ENCODE measurements at regions not wholly inside any gene's neighbourhood (a gene's known extent, or its start where the extent isn't known, plus 50 kb on each side); places are given as distances from the start of the nearest gene placed in this dataset.

- no peaks in the 10 kb centered on the region for H4K20me1 ChIP-seq (replicated peaks; ENCODE audit: control insufficient read depth, extremely low read depth, insufficient read depth, low read length)
- H3K36me3 ChIP-seq (ENCODE audit: control insufficient read depth in 2 of 2, extremely low read depth in 1 of 2, insufficient read depth in 2 of 2, low read length in 2 of 2): no peaks in the 10 kb centered on the region
- dilution Hi-C loops (cut with MboI; ENCODE audit: extremely low pct_ligation_motif_present, low sequenced_read_pairs) (no loop called here), intact Hi-C loops (cut with micrococcal nuclease) (no loop called here)
- peaks cover 0 to 4% of the 10 kb centered on the region in 2 experiments for H3K27me3 ChIP-seq (ENCODE audit: control insufficient read depth in 2 of 2, insufficient read depth in 2 of 2, low read length in 2 of 2)
- no peaks in the 10 kb centered on the region for H3K9me1 ChIP-seq (replicated peaks; ENCODE audit: control insufficient read depth, extremely low read depth, insufficient read depth, low read length)
- H3K9ac ChIP-seq (replicated peaks; ENCODE audit: extremely low read depth, insufficient read depth, low read length): no peak overlapping the region
- ChIA-PET CTCF (interaction anchor here (1.0 to 2.6 kb wide), 7 partner anchors 10 to 134 kb away, joined by 3 to 9 read pairs (median 3); no protein-coding TSS in a partner anchor), POLR2A (no interaction called here)
- no peak for FAIRE-seq
- H3K27ac ChIP-seq (ENCODE audit: insufficient read depth, low read depth, low read length): no peak overlapping the region
- TF ChIP-seq JUN (IDR thresholded peaks at IDR 0.05; ENCODE audit: borderline replicate concordance, insufficient read depth, insufficient read length, low read depth): no peak
- TF ChIP-seq MYC (IDR thresholded peaks at IDR 0.05; ENCODE audit: low read depth, low read length): no peak
- TF ChIP-seq CTCF (IDR thresholded peaks at IDR 0.05; ENCODE audit: extremely low read depth in 1 of 2, insufficient read depth in 1 of 2, low read depth in 1 of 2, low read length in 2 of 2): no peak
- DNase-seq (ENCODE audit: low read depth, low spot score): no peak
- no peak overlapping the region for H3K4me3 ChIP-seq (replicated peaks in 1 of 3; ENCODE audit: insufficient read depth in 1 of 3, low read depth in 1 of 3, low read length in 3 of 3)
- no peak overlapping the region for H2AFZ ChIP-seq (ENCODE audit: low read depth, low read length)
- H3K4me1 ChIP-seq (ENCODE audit: control insufficient read depth, extremely low read depth, insufficient read depth, low read length): no peaks in the 10 kb centered on the region
- no peaks in the 10 kb centered on the region for H3K79me2 ChIP-seq (ENCODE audit: control insufficient read depth, insufficient read depth, low read length)
- no peaks in the 10 kb centered on the region for H3K9me3 ChIP-seq (replicated peaks; ENCODE audit: control insufficient read depth, insufficient read depth, low read length)
- no peak overlapping the region for H3K4me2 ChIP-seq (ENCODE audit: insufficient read depth, low read length)
- no TSS peak for BruUV-seq (replicated peaks)
Observed at GRCh38 chr2:234411793-234412192, 85.1 kb downstream of the ARL4C start.

GRCh38 chr2:234410526-234410925 lies 86.4 kb downstream of the ARL4C start:
- Histone ChIP-seq H3K36me3 (ENCODE audit: control insufficient read depth in 2 of 2, extremely low read depth in 1 of 2, insufficient read depth in 2 of 2, low read length in 2 of 2) (no peaks in the 10 kb centered on the region), H3K9me1 (replicated peaks; ENCODE audit: control insufficient read depth, extremely low read depth, insufficient read depth, low read length) (no peaks in the 10 kb centered on the region), H3K4me3 (replicated peaks in 1 of 3; ENCODE audit: insufficient read depth in 1 of 3, low read depth in 1 of 3, low read length in 3 of 3) (no peak overlapping the region), H3K79me2 (ENCODE audit: control insufficient read depth, insufficient read depth, low read length) (no peaks in the 10 kb centered on the region), H2AFZ (ENCODE audit: low read depth, low read length) (no peak overlapping the region), H3K9me3 (replicated peaks; ENCODE audit: control insufficient read depth, insufficient read depth, low read length) (no peaks in the 10 kb centered on the region), H3K9ac (replicated peaks; ENCODE audit: extremely low read depth, insufficient read depth, low read length) (no peak overlapping the region), H3K4me1 (ENCODE audit: control insufficient read depth, extremely low read depth, insufficient read depth, low read length) (peaks cover 4% of the 10 kb centered on the region), H3K4me2 (ENCODE audit: insufficient read depth, low read length) (no peak overlapping the region), H3K27me3 (ENCODE audit: control insufficient read depth in 2 of 2, insufficient read depth in 2 of 2, low read length in 2 of 2) (peaks cover 0 to 4% of the 10 kb centered on the region in 2 experiments), H4K20me1 (replicated peaks; ENCODE audit: control insufficient read depth, extremely low read depth, insufficient read depth, low read length) (no peaks in the 10 kb centered on the region), H3K27ac (ENCODE audit: insufficient read depth, low read depth, low read length) (no peak overlapping the region)
- FAIRE-seq (no peak), DNase-seq (ENCODE audit: low read depth, low spot score) (no peak)
- dilution Hi-C loops (cut with MboI; ENCODE audit: extremely low pct_ligation_motif_present, low sequenced_read_pairs): no loop called here
- intact Hi-C loops (cut with micrococcal nuclease): no loop called here
- TF ChIP-seq POLR2AphosphoS5 (IDR thresholded peaks at IDR 0.05; ENCODE audit: insufficient read depth, low read depth, low read length) (no peak), GATA2 (IDR thresholded peaks at IDR 0.05; ENCODE audit: insufficient read depth, insufficient read length, low read depth, low read length) (no peak), POLR2A (IDR thresholded peaks at IDR 0.05; ENCODE audit: low read depth, low read length) (no peak), JUN (IDR thresholded peaks at IDR 0.05; ENCODE audit: borderline replicate concordance, insufficient read depth, insufficient read length, low read depth) (no peak), FOS (IDR thresholded peaks at IDR 0.05; ENCODE audit: borderline replicate concordance, insufficient read depth, low read length) (no peak), MAX (IDR thresholded peaks at IDR 0.05; ENCODE audit: insufficient read depth, insufficient read length) (no peak), EZH2 (IDR thresholded peaks at IDR 0.05; ENCODE audit: borderline replicate concordance, low read depth, low read length, severe bottlenecking) (no peak), CTCF (IDR thresholded peaks at IDR 0.05; ENCODE audit: extremely low read depth in 1 of 2, insufficient read depth in 1 of 2, low read depth in 1 of 2, low read length in 2 of 2) (no peak), MYC (IDR thresholded peaks at IDR 0.05; ENCODE audit: low read depth, low read length) (no peak)
- ChIA-PET POLR2A (no interaction called here), CTCF (interaction anchor here (1.6 to 2.6 kb wide), 2 partner anchors 12 to 135 kb away, joined by 4 to 9 read pairs; no protein-coding TSS in a partner anchor)
- no TSS peak for BruUV-seq (replicated peaks)
